ENCODE measurements at regions not wholly inside any gene's neighbourhood (a gene's known extent, or its start where the extent isn't known, plus 50 kb on each side); places are given as distances from the start of the nearest gene placed in this dataset.

- H3K36me3 ChIP-seq (ENCODE audit: control insufficient read depth in 5 of 5, insufficient read depth in 5 of 5, low read length in 5 of 5): no peaks in the 10 kb centered on the region
- H3K27ac ChIP-seq (ENCODE audit: low read depth, low read length): no peak overlapping the region
- H3K9me3 ChIP-seq (ENCODE audit: control insufficient read depth in 5 of 5, low read length in 5 of 5): no peaks in the 10 kb centered on the region
- H3K9ac ChIP-seq (ENCODE audit: low read length in 5 of 5): no peak overlapping the region
- no peak overlapping the region for H3K4me3 ChIP-seq (ENCODE audit: low read depth in 1 of 5, low read length in 5 of 5)
- no peaks in the 10 kb centered on the region for H3K27me3 ChIP-seq (ENCODE audit: control insufficient read depth in 5 of 5, insufficient read depth in 4 of 5, low read length in 5 of 5)
- peaks cover 0 to 28% (median 17%) of the 10 kb centered on the region in 5 donors for H3K4me1 ChIP-seq (ENCODE audit: control insufficient read depth in 5 of 5, insufficient read depth in 5 of 5, low read length in 5 of 5)
Measured at GRCh38 chr9:136611606-136612005, 51.1 kb upstream of the EGFL7 start.

- peaks cover 0 to 31% (median 22%) of the 10 kb centered on the region in 5 donors for H3K4me1 ChIP-seq (ENCODE audit: control insufficient read depth in 5 of 5, insufficient read depth in 5 of 5, low read length in 5 of 5)
- no peaks in the 10 kb centered on the region for H3K9me3 ChIP-seq (ENCODE audit: control insufficient read depth in 5 of 5, low read length in 5 of 5)
Measured at GRCh38 chr9:136611119-136611518, 51.6 kb upstream of the EGFL7 start.

GRCh38 chr9:136610426-136610825 lies 52.3 kb upstream of the EGFL7 start:
- H3K4me1 ChIP-seq (ENCODE audit: control insufficient read depth in 5 of 5, insufficient read depth in 5 of 5, low read length in 5 of 5): peaks cover 0 to 30% (median 29%) of the 10 kb centered on the region in 5 donors
- H3K36me3 ChIP-seq (ENCODE audit: control insufficient read depth in 5 of 5, insufficient read depth in 5 of 5, low read length in 5 of 5): no peaks in the 10 kb centered on the region

More at GRCh38 chr9:136611119-136611518, 51.6 kb upstream of the EGFL7 start:
- Histone ChIP-seq H3K27me3 (ENCODE audit: control insufficient read depth in 5 of 5, insufficient read depth in 4 of 5, low read length in 5 of 5) (no peaks in the 10 kb centered on the region), H3K4me3 (ENCODE audit: low read depth in 1 of 5, low read length in 5 of 5) (no peak overlapping the region), H3K36me3 (ENCODE audit: control insufficient read depth in 5 of 5, insufficient read depth in 5 of 5, low read length in 5 of 5) (no peaks in the 10 kb centered on the region), H3K27ac (ENCODE audit: low read depth, low read length) (no peak overlapping the region), H3K9ac (ENCODE audit: low read length in 5 of 5) (no peak overlapping the region)

GRCh38 chr9:136609838-136610311 lies 52.8 kb upstream of the EGFL7 start:
- H3K4me1 ChIP-seq (ENCODE audit: control insufficient read depth in 5 of 5, insufficient read depth in 5 of 5, low read length in 5 of 5): peaks cover 0 to 34% (median 28%) of the 10 kb centered on the region in 5 donors
- no peak overlapping the region for H3K4me3 ChIP-seq (ENCODE audit: low read depth in 1 of 5, low read length in 5 of 5)
- no peaks in the 10 kb centered on the region for H3K9me3 ChIP-seq (ENCODE audit: control insufficient read depth in 5 of 5, low read length in 5 of 5)
- no peaks in the 10 kb centered on the region for H3K36me3 ChIP-seq (ENCODE audit: control insufficient read depth in 5 of 5, insufficient read depth in 5 of 5, low read length in 5 of 5)
- no peaks in the 10 kb centered on the region for H3K27me3 ChIP-seq (ENCODE audit: control insufficient read depth in 5 of 5, insufficient read depth in 4 of 5, low read length in 5 of 5)
- H3K9ac ChIP-seq (ENCODE audit: low read length in 5 of 5): no peak overlapping the region
- no peak overlapping the region for H3K27ac ChIP-seq (ENCODE audit: low read depth, low read length)

More at GRCh38 chr9:136610426-136610825, 52.3 kb upstream of the EGFL7 start:
- Histone ChIP-seq H3K4me3 (ENCODE audit: low read depth in 1 of 5, low read length in 5 of 5) (no peak overlapping the region), H3K27ac (ENCODE audit: low read depth, low read length) (no peak overlapping the region), H3K9ac (ENCODE audit: low read length in 5 of 5) (no peak overlapping the region), H3K9me3 (ENCODE audit: control insufficient read depth in 5 of 5, low read length in 5 of 5) (no peaks in the 10 kb centered on the region), H3K27me3 (ENCODE audit: control insufficient read depth in 5 of 5, insufficient read depth in 4 of 5, low read length in 5 of 5) (no peaks in the 10 kb centered on the region)

GRCh38 chr9:136609160-136609475 lies 53.6 kb upstream of the EGFL7 start:
- Histone ChIP-seq H3K9ac (ENCODE audit: low read length in 5 of 5) (no peak overlapping the region), H3K9me3 (ENCODE audit: control insufficient read depth in 5 of 5, low read length in 5 of 5) (no peaks in the 10 kb centered on the region), H3K27ac (ENCODE audit: low read depth, low read length) (no peak overlapping the region), H3K4me1 (ENCODE audit: control insufficient read depth in 5 of 5, insufficient read depth in 5 of 5, low read length in 5 of 5) (peaks cover 0 to 36% (median 31%) of the 10 kb centered on the region in 5 donors), H3K36me3 (ENCODE audit: control insufficient read depth in 5 of 5, insufficient read depth in 5 of 5, low read length in 5 of 5) (no peaks in the 10 kb centered on the region), H3K4me3 (ENCODE audit: low read depth in 1 of 5, low read length in 5 of 5) (no peak overlapping the region), H3K27me3 (ENCODE audit: control insufficient read depth in 5 of 5, insufficient read depth in 4 of 5, low read length in 5 of 5) (peaks cover 0 to 3% (median 0%) of the 10 kb centered on the region in 5 donors)

- no peak overlapping the region for H3K9ac ChIP-seq (ENCODE audit: low read length in 5 of 5)
- peaks cover 0 to 34% (median 26%) of the 10 kb centered on the region in 5 donors for H3K4me1 ChIP-seq (ENCODE audit: control insufficient read depth in 5 of 5, insufficient read depth in 5 of 5, low read length in 5 of 5)
Measured at GRCh38 chr9:136608348-136609159, 54.2 kb upstream of the EGFL7 start.

GRCh38 chr9:136607334-136607919 lies 55.3 kb upstream of the EGFL7 start:
- Histone ChIP-seq H3K4me3 (ENCODE audit: low read depth in 1 of 5, low read length in 5 of 5) (no peak overlapping the region), H3K36me3 (ENCODE audit: control insufficient read depth in 5 of 5, insufficient read depth in 5 of 5, low read length in 5 of 5) (no peaks in the 10 kb centered on the region), H3K9ac (ENCODE audit: low read length in 5 of 5) (no peak overlapping the region), H3K27ac (ENCODE audit: low read depth, low read length) (no peak overlapping the region), H3K9me3 (ENCODE audit: control insufficient read depth in 5 of 5, low read length in 5 of 5) (no peaks in the 10 kb centered on the region), H3K4me1 (ENCODE audit: control insufficient read depth in 5 of 5, insufficient read depth in 5 of 5, low read length in 5 of 5) (peaks cover 0 to 34% (median 27%) of the 10 kb centered on the region in 5 donors), H3K27me3 (ENCODE audit: control insufficient read depth in 5 of 5, insufficient read depth in 4 of 5, low read length in 5 of 5) (peaks cover 0 to 4% (median 3%) of the 10 kb centered on the region in 5 donors)

More at GRCh38 chr9:136608348-136609159, 54.2 kb upstream of the EGFL7 start:
- Histone ChIP-seq H3K9me3 (ENCODE audit: control insufficient read depth in 5 of 5, low read length in 5 of 5) (no peaks in the 10 kb centered on the region), H3K27me3 (ENCODE audit: control insufficient read depth in 5 of 5, insufficient read depth in 4 of 5, low read length in 5 of 5) (peaks cover 0 to 3% (median 0%) of the 10 kb centered on the region in 5 donors), H3K36me3 (ENCODE audit: control insufficient read depth in 5 of 5, insufficient read depth in 5 of 5, low read length in 5 of 5) (no peaks in the 10 kb centered on the region), H3K27ac (ENCODE audit: low read depth, low read length) (no peak overlapping the region), H3K4me3 (ENCODE audit: low read depth in 1 of 5, low read length in 5 of 5) (no peak overlapping the region)

- peaks cover 0 to 4% (median 3%) of the 10 kb centered on the region in 5 donors for H3K27me3 ChIP-seq (ENCODE audit: control insufficient read depth in 5 of 5, insufficient read depth in 4 of 5, low read length in 5 of 5)
- H3K9me3 ChIP-seq (ENCODE audit: control insufficient read depth in 5 of 5, low read length in 5 of 5): no peaks in the 10 kb centered on the region
- no peaks in the 10 kb centered on the region for H3K36me3 ChIP-seq (ENCODE audit: control insufficient read depth in 5 of 5, insufficient read depth in 5 of 5, low read length in 5 of 5)
- H3K4me1 ChIP-seq (ENCODE audit: control insufficient read depth in 5 of 5, insufficient read depth in 5 of 5, low read length in 5 of 5): peaks cover 0 to 34% (median 29%) of the 10 kb centered on the region in 5 donors
- H3K9ac ChIP-seq (ENCODE audit: low read length in 5 of 5): peak overlapping the region in 1 of 5 donors; percentile 35
- no peak overlapping the region for H3K4me3 ChIP-seq (ENCODE audit: low read depth in 1 of 5, low read length in 5 of 5)
- no peak overlapping the region for H3K27ac ChIP-seq (ENCODE audit: low read depth, low read length)
Measured at GRCh38 chr9:136606687-136607333, 55.9 kb upstream of the EGFL7 start.

GRCh38 chr9:136605988-136606660 lies 56.6 kb upstream of the EGFL7 start:
- Histone ChIP-seq H3K36me3 (ENCODE audit: control insufficient read depth in 5 of 5, insufficient read depth in 5 of 5, low read length in 5 of 5) (no peaks in the 10 kb centered on the region), H3K4me1 (ENCODE audit: control insufficient read depth in 5 of 5, insufficient read depth in 5 of 5, low read length in 5 of 5) (peaks cover 0 to 34% (median 29%) of the 10 kb centered on the region in 5 donors), H3K4me3 (ENCODE audit: low read depth in 1 of 5, low read length in 5 of 5) (no peak overlapping the region), H3K27me3 (ENCODE audit: control insufficient read depth in 5 of 5, insufficient read depth in 4 of 5, low read length in 5 of 5) (peaks cover 0 to 4% (median 3%) of the 10 kb centered on the region in 5 donors), H3K27ac (ENCODE audit: low read depth, low read length) (no peak overlapping the region), H3K9ac (ENCODE audit: low read length in 5 of 5) (peak overlapping the region in 1 of 5 donors; percentile 41), H3K9me3 (ENCODE audit: control insufficient read depth in 5 of 5, low read length in 5 of 5) (peaks cover 0 to under 1% (median 0%) of the 10 kb centered on the region in 5 donors)
